IPS-NIHi7 (cell line): ENCODE measurements at regions not wholly inside any gene's neighbourhood (a gene's known extent, or its start where the extent isn't known, plus 50 kb on each side); places are given as distances from the start of the nearest gene placed in this dataset.
A peak's percentile ranks its signal among the peaks of the same experiment; 100 is the strongest.
"Not testable (repeated sequence)": the region's sequence is repeated elsewhere in the genome, so short reads cannot be mapped to it uniquely, and the experiment has no call there.

Experiments
- DNase-seq: peaks from one replicate; pipeline ENCODE4 v3.0.0; 2012; ENCODE audit warnings: mixed read lengths; ENCODE audit errors: extremely low spot score

DNA sequence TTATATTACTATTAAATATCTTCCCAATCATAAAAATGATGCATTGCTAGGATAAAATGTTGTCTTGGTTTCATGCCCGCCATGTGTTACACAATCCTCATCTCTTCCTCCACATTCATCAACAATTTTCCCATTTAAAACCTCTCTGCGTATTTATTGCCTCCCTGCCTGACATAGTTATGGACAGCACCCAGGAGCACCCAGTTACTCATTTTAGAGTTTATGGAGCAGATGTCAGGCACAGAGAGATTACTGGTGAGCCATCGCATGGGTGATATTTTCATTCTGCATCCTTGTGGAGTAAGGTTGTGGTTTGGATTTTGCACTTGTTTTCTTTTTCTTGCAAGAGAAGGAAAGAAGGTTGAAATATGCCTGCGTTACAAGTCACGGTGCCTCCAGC, 116.7 kb upstream of the NPAS2 start:
- DNase-seq: peak; percentile 5

DNA sequence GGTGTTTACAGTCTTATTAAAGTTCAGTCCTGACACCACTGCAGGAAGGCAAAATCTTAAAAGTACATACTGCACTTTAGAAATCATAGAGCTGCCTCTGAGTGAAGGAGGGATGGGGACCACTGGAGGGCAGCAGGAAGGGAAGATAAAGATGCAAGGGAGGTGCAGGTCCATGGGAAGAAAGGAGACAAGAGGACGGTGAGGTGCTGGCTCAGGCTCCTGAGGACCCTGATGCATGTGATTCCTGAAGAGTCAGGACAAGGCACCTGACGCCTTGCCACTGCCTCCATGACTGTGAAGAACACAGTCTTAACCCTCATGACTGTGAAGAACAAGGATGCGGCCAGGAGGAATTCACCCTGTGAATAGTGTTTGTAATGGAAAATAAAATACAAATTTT, 116.2 kb upstream of the NPAS2 start:
- peak; percentile 28 for DNase-seq

DNA sequence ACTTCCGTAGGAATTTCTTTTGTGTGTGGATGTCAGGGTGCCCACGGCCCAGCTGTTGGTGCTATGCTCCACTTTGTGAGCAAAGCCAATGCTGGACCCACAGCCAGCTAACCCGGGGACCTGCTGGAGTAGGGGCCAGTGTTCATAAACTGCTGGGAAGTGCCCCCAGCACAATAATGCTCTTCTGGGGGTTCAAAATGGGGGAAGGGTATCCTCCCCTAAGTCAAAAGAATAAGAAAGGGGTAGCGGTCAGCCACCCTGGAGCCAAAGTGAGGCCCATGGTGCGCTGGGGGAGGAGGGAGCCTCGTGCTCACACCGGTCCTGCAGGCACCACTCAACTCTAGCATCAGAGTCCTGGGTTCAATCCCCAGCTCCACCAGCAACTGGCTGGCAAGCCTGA, 115.8 kb upstream of the NPAS2 start:
- peak; percentile 7 for DNase-seq

DNA sequence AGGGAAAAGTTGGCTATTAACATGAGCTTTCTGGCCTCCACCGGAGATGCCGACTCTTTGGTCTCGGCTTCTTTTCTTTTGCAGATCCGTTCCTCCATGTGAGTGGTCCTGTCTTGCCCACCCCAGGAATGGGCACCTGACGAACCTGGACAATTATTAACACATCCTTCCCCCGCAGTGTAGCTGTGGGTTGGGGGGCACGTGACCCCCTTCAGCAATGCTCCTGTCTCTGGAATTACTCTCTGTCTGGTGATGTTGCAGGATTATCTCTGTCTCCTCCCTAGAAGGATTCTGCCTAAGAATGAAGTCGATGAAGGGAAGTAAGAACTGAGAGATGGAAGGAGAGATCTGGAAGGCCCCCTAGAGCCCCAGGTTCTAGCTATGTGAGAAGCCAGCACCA, 115.2 kb upstream of the NPAS2 start:
- peak; percentile 4 for DNase-seq

DNA sequence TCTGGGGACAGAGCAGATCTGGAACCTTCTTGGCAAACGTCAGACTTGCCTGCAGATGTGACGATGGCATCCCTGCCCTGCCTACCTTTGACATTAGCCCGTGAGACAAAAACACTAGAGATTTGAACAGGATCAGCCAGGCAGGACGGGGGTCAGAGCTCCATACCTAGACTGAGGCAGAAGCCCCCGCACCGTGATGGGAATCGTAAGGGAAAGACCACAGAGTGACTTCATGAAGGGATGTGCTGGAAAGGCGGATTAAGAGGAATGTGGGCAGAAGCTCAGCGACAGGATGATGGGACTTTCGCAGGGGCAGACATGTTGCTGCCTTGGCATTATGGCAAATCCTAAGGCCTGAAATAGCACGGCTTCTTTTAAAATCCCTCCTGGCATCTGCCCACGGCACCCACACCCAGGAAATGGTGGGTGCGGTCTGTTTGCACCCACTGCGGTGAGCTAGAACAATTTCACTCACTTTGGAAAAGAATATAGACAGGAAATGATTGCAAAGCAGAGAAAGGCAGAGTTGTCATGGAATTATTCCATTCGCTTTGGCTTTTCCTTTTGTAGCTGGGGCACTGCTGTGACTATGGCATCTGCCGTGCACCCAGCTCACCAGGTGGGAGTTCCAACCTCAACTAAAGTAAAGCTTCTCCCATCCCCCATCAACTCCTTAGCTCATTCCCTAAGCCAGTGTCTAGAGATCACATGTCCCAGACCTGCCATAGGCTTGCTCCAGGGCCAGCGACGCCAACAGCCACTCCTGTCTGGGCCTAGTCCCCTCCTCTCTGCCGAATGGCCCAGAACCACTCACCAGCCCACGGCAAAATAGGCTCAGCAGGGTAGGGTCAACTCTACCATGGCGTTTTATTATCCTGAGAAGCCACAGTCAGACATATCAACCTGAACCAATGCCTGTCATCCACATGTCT, 112.7 kb upstream of the NPAS2 start:
- peak; percentile 5 for DNase-seq

DNA sequence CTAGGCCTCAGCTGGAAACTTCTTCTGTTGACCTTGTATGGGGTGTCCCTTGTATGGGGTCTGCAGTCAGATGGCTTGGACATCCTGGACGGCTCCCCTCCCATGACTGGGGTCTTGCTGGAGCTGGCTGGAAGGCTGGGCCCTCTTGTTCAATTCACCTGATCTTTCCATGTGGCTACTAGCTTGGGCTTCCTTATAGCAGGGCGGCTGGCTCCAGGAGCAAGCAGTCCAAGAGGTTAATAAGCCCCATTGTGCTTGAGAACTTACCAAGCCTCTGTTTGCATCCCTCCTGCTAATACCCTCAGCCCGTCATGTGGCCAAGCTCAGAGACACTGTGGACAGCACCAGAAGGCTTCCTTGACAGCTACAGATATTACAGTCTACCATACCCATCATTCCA, 111.6 kb upstream of the NPAS2 start:
- DNase-seq: no peak

DNA sequence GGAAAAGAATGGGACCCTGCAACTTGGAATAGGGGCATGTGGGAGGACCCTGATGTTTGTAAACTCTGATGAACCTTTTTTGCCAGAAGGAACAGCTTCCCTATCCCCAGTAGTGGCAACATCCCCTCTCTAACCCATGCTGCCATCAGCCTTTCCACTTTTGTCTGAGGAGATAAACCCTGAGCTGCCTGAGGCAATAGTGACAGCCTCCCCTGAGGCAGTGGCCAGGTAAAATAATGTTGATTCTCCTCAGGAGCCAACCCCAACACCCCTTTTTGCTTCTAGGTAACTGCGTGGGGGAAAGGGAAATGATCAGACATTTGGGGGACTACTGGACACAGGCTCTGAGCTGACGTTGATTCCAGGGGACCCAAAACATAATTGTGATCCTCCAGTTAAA, 106.8 kb upstream of the NPAS2 start:
- DNase-seq: no peak

- not testable (repeated sequence) for DNase-seq
Measured at GRCh38 chr2:100714396-100715010, 105.4 kb upstream of the NPAS2 start.

DNA sequence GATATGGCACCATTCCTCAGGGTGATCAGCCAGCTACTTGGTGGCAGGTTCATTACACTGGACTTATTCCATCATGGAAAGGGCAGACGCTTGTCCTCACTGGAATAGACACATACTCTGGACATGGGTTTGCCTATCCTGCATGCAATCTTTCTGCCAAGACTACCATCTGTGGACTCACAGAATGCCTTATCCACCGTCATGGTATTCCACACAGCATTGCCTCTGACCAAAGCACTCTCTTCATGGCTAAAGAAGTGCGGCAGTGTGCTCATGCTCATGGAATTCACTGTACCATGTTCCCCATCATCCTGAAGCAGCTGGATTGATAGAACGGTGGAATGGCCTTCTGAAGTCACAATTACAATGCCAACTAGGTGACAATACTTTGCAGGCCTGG, 104.1 kb upstream of the NPAS2 start:
- DNase-seq: not testable (repeated sequence)

DNA sequence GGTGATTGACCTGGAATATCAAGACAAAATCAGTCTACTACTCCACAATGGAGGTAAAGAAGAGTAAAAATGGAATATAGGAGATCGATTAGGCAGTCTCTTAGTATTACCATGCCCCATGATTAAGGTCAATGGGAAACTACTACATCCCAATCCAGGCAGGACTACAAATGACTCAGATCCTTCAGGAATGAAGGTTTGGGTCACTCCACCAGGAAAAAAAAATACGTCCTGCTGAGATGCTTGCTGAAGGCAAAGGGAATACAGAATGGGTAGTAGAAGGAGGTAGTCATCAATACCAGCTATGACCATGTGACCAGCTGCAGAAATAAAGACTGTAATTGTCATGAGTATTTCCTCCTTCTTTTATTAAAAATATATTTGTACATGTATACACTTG, 103.4 kb upstream of the NPAS2 start:
- DNase-seq: no peak

DNA sequence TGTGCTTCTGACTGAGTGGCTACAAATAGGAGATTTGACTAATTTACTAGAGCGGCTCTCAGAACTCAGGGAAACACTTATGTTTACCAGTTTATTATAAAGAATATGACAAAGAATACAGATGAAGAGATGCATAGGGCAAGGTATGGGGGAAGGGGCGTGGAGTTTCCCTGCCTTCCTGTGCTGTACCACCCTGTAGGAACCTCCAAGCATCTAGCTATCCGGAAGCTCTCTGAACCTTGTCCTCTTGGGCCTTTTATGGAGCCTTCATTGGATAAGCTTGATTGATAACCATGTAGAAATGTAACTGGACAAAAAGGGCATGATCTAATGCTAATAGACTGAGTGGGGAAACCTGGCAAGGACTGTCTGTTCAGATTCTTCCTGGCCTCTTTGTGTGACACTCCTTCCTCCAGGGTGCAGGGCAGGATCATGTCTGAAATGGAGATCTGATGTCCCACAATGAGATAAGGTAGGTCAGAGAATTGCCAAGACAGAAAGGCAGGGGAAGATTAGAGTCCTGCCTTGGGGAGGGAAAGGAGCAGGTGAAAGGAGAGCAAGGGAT, 101.8 kb upstream of the NPAS2 start:
- no peak for DNase-seq

- DNase-seq: no peak
Measured at GRCh38 chr2:100720445-100720844, 99.5 kb upstream of the NPAS2 start.

- no peak for DNase-seq
Measured at GRCh38 chr2:100721693-100722092, 98.2 kb upstream of the NPAS2 start.

DNA sequence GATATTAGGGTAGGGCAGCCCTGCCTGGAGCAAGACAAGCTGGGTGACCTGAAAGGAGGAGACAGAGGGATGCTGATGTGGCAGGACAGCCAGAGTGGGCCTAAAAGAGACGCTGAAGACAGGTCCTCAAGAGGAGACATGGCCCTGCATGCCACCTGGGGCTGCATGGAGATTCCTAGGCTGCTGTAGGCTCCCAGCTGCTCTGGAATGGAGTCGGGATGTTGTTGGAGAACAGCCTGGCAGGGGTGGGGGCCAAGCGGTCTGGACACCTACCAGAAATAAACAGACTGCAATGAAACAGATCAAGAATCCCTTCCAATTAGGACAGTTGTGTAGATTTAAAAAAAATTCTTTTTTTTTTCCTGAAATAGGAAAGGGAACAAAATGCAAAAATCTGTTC, 97.8 kb upstream of the NPAS2 start:
- DNase-seq: no peak

DNA sequence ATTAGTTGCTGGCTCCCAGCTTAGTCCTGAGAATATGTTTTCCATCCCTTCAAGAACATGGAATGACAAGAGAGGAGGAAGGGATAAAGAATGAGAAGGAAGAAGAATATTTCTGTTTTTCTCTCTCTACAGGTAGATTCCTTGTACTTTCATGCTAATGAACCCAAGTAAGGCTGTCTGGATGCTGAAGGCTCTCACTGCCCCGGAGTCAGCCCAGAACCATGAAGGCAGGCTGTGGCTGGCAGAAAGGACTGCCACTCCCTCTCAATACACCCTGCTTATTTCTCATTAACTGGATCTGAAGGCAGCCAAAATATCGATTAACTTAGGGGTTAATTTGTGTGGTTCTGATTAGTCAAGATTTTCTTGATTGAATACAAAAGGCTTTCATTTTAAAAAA, 93.1 kb upstream of the NPAS2 start:
- no peak for DNase-seq

GRCh38 chr2:100730290-100730868, 89.6 kb upstream of the NPAS2 start:
- peak; percentile 64 for DNase-seq

- DNase-seq: no peak
Measured at GRCh38 chr2:100731535-100731981, 88.4 kb upstream of the NPAS2 start.

DNA sequence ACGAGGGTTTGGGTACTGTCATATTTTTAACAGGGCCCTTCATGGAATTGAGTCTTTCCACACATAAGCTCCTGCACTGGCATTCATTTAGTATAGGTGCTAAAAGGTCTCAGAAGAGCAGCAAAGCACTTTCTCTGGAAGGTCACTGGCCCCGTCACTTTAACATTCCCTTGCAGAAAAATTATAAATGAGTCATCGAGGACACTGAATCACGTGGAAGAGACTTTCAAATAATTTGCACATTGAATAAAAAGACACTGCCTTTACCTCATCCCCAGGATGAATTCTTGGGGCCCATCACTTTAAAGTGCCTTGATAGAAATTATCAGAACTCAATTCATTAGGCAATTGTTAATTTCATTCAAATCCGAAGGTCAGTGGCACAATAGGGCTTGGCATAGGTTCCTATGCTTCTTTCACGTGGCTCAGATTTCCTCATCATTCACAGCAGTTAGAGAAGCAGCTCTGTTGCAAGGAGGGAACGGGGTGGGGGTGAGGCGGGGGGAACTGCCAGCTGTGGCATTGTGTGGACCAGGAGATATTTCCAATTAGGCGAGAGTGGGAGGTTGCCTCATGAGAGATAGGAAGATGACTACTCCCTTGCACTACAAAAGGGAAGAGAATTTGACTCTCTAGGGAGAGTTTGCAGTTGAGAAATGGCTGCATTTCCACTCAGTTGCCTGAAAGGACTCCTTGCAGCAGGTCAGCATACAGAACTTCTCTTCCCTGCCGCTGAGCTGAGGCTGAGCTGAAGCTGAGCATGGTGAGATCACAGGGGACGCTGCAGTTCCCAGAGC, 86.3 kb upstream of the NPAS2 start:
- DNase-seq: peak; percentile 26

GRCh38 chr2:100736121-100736915, 83.6 kb upstream of the NPAS2 start:
- no peak for DNase-seq

GRCh38 chr2:100739735-100740432, 80.1 kb upstream of the NPAS2 start:
- no peak for DNase-seq
